ENCODE measurements at regions not wholly inside any gene's neighbourhood (a gene's known extent, or its start where the extent isn't known, plus 50 kb on each side); places are given as distances from the start of the nearest gene placed in this dataset.

DNA sequence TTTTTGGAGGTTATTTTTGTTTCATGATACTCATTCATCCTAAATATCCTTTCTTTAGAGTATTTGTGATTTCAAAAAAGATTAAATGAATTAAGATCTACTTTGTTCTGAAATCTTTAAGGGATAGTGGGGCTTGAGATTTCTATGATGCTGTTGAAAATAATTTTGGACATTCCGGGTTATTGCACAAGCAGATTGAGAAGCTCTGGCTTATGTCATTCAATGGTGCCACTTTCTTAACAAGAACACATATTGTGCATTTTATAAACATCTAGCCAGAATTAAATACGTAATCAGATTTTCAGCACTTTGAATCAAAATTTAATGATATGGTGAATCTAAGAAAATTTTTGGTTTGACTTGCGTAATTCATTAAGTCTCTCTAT, 207.7 kb upstream of the COL3A1 start:
- TF ChIP-seq POLR2AphosphoS5 (IDR thresholded peaks at IDR 0.05) (no peak), POLR2A (IDR thresholded peaks at IDR 0.05) (no peak), EP300 (IDR thresholded peaks at IDR 0.05) (no peak)
- TF ChIP-seq, protein P1, sequence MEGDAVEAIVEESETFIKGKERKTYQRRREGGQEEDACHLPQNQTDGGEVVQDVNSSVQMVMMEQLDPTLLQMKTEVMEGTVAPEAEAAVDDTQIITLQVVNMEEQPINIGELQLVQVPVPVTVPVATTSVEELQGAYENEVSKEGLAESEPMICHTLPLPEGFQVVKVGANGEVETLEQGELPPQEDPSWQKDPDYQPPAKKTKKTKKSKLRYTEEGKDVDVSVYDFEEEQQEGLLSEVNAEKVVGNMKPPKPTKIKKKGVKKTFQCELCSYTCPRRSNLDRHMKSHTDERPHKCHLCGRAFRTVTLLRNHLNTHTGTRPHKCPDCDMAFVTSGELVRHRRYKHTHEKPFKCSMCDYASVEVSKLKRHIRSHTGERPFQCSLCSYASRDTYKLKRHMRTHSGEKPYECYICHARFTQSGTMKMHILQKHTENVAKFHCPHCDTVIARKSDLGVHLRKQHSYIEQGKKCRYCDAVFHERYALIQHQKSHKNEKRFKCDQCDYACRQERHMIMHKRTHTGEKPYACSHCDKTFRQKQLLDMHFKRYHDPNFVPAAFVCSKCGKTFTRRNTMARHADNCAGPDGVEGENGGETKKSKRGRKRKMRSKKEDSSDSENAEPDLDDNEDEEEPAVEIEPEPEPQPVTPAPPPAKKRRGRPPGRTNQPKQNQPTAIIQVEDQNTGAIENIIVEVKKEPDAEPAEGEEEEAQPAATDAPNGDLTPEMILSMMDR (IDR thresholded peaks at IDR 0.05) = no peak
- no peak for DNase-seq
- 90% methylated on average over 3 of the region's 3 CpGs for WGBS, 2 donors

DNA sequence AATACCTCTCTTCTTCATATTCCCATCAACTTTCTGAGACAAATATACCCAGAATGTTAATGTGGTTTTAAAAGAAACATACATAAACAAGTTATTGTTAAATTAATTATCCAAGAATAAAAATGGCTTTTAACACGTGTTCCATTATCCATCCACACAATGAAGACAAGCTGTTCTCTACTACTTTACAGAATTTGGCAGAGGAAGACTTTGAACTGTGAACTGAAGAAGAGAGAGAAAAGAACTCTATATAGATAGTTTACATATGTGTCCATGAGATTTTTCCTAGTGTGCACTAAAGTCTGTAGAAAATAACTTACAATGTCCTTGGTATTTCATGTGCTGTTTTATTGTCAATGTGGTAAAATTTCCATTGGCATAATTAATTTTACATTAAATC, 207.0 kb upstream of the COL3A1 start:
- H3K4me1 ChIP-seq = no peaks in the 10 kb centered on the region
- no peaks in the 10 kb centered on the region for H3K27me3 ChIP-seq
- ATAC-seq (ENCODE audit: low FRiP score in 2 of 2) (no peak), DNase-seq (no peak)
- WGBS, 2 donors = 57 to 61% methylated on average over 1 of the region's 1 CpG
- no peak overlapping the region for H3K27ac ChIP-seq
- no peaks in the 10 kb centered on the region for H3K36me3 ChIP-seq
- no peak overlapping the region for H3K4me3 ChIP-seq
- H3K9me3 ChIP-seq = no peaks in the 10 kb centered on the region
- TF ChIP-seq EP300 (IDR thresholded peaks at IDR 0.05) = no peak

More for the DNA sequence above, 207.7 kb upstream of the COL3A1 start:
- Histone ChIP-seq H3K4me3 (no peak overlapping the region), H3K27me3 (no peaks in the 10 kb centered on the region), H3K27ac (no peak overlapping the region), H3K36me3 (no peaks in the 10 kb centered on the region), H3K4me1 (no peaks in the 10 kb centered on the region), H3K9me3 (no peaks in the 10 kb centered on the region)
- no peak for ATAC-seq (ENCODE audit: low FRiP score in 2 of 2)

- WGBS, 2 donors = 74 to 76% methylated on average over 5 of the region's 5 CpGs
- H3K9me3 ChIP-seq = no peaks in the 10 kb centered on the region
- no peaks in the 10 kb centered on the region for H3K27me3 ChIP-seq
- no peak for ATAC-seq (ENCODE audit: low FRiP score in 2 of 2)
- H3K4me1 ChIP-seq = no peaks in the 10 kb centered on the region
- H3K4me3 ChIP-seq = no peak overlapping the region
- no peak overlapping the region for H3K27ac ChIP-seq
- H3K36me3 ChIP-seq = no peaks in the 10 kb centered on the region
- no peak for DNase-seq
- TF ChIP-seq EP300 (IDR thresholded peaks at IDR 0.05) = no peak
- TF ChIP-seq, protein P1 (IDR thresholded peaks at IDR 0.05) = no peak
- TF ChIP-seq POLR2AphosphoS5 (IDR thresholded peaks at IDR 0.05) = no peak
- no peak for TF ChIP-seq POLR2A (IDR thresholded peaks at IDR 0.05)
Measured at GRCh38 chr2:188770296-188770695, 203.9 kb upstream of the COL3A1 start.

GRCh38 chr2:188773075-188773474, 201.1 kb upstream of the COL3A1 start:
- ATAC-seq (ENCODE audit: low FRiP score in 2 of 2) (no peak), DNase-seq (no peak)

DNA sequence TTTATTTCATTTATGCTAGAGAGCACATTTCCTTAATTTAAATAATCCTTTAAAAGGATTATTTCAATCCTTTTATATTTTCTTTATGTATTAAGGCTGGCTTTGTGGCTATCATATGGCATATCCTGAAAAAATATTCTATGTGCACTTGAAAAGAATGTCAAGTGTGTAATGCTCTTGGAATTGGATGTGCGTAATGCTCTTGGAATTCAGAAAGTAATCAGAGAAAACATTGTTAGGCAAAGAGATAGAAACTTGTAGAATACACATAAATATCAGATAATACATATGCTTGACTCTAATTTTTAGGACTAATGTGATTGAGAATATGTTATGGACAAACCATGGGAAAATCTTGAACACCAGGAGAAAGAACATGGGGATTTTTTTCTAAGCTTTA, 197.5 kb upstream of the COL3A1 start:
- no peak for TF ChIP-seq EP300 (IDR thresholded peaks at IDR 0.05)
- TF ChIP-seq, protein P1 (IDR thresholded peaks at IDR 0.05) = no peak
- no peak for TF ChIP-seq POLR2AphosphoS5 (IDR thresholded peaks at IDR 0.05)
- no peak for TF ChIP-seq POLR2A (IDR thresholded peaks at IDR 0.05)
- Histone ChIP-seq H3K4me3 (no peak overlapping the region), H3K36me3 (no peaks in the 10 kb centered on the region), H3K9me3 (no peaks in the 10 kb centered on the region), H3K4me1 (no peaks in the 10 kb centered on the region), H3K27ac (no peak overlapping the region), H3K27me3 (no peaks in the 10 kb centered on the region)
- ATAC-seq (ENCODE audit: low FRiP score in 2 of 2) (no peak), DNase-seq (no peak)
- WGBS, 2 donors = 78 to 84% methylated on average over 1 of the region's 1 CpG

More at GRCh38 chr2:188773075-188773474, 201.1 kb upstream of the COL3A1 start:
- TF ChIP-seq POLR2A (IDR thresholded peaks at IDR 0.05) (no peak), POLR2AphosphoS5 (IDR thresholded peaks at IDR 0.05) (no peak), EP300 (IDR thresholded peaks at IDR 0.05) (no peak)
- TF ChIP-seq, protein P1 (IDR thresholded peaks at IDR 0.05) = no peak
- Histone ChIP-seq H3K4me3 (no peak overlapping the region), H3K9me3 (no peaks in the 10 kb centered on the region), H3K27me3 (no peaks in the 10 kb centered on the region), H3K4me1 (no peaks in the 10 kb centered on the region), H3K36me3 (no peaks in the 10 kb centered on the region), H3K27ac (no peak overlapping the region)

All from upper lobe of left lung (tissue), 6 donors.